ENCODE measurements at regions not wholly inside any gene's neighbourhood (a gene's known extent, or its start where the extent isn't known, plus 50 kb on each side); places are given as distances from the start of the nearest gene placed in this dataset.

- TF ChIP-seq CTCF (IDR thresholded peaks at IDR 0.05) (no peak), POLR2AphosphoS5 (IDR thresholded peaks at IDR 0.05) (no peak)
These were observed 99.6 kb upstream of the ZNF536 start for GRCh38 chr19:30272554-30272953.

All from upper lobe of left lung (tissue), 4 donors.